ENCODE measurements at regions not wholly inside any gene's neighbourhood (a gene's known extent, or its start where the extent isn't known, plus 50 kb on each side); places are given as distances from the start of the nearest gene placed in this dataset.

DNA sequence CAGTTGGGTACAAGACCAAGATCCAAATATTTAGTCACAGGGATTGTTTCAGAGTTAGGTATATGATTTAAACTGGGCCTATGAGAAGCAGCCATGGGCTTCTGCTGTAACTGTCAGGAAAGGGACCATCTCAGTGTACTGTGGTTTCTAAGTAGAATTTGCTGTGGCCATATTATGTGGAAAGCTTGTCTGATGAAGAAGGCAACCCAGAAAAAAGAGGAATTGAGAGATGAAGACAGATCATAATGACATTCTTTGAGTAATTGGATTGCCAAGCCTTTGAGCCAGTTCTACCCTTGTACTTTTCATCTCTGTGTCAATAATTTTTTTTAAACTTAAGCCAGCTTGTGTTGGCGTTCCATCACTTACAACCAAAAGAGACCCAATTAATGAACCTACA is 259.6 kb downstream of the NUP35 start:
- no peak for ATAC-seq (replicated peaks in 1 of 4)

GRCh38 chr2:183389546-183390080 is 265.4 kb downstream of the NUP35 start:
- no peak for ATAC-seq (replicated peaks in 1 of 4)
- Mint-ChIP-seq H3K4me1 (no peaks in the 10 kb centered on the region), H3K27ac (no peak overlapping the region), H3K27me3 (no peaks in the 10 kb centered on the region), H3K9me3 (peaks cover 31 to 53% (median 45%) of the 10 kb centered on the region in 3 donors), H3K4me3 (no peak overlapping the region), H3K36me3 (no peaks in the 10 kb centered on the region)
- no peaks in the 10 kb centered on the region for H3K9me3 ChIP-seq
- POLR2A ChIA-PET, result no interaction called here
- no peak for DNase-seq
- no peaks in the 10 kb centered on the region for H3K27me3 ChIP-seq (replicated peaks in 1 of 2; ENCODE audit: control insufficient read depth in 2 of 2, extremely low read depth in 1 of 2, insufficient read depth in 2 of 2, low read length in 1 of 2)
- no peaks in the 10 kb centered on the region for H3K36me3 ChIP-seq (ENCODE audit: control insufficient read depth in 2 of 2, extremely low read depth in 1 of 2, insufficient read depth in 1 of 2, low read length in 1 of 2)
- H3K27ac ChIP-seq (ENCODE audit: low read length), result no peak overlapping the region
- 85% methylated on average over 2 of the region's 2 CpGs for WGBS (ENCODE audit: insufficient coverage)
- no peak overlapping the region for H3K4me3 ChIP-seq (ENCODE audit: control insufficient read depth in 1 of 2, extremely low read depth in 1 of 2, low read length in 1 of 2)
- H3K4me1 ChIP-seq (ENCODE audit: control insufficient read depth in 1 of 2, extremely low read depth in 1 of 2, insufficient read depth in 2 of 2, low read length in 2 of 2), result no peaks in the 10 kb centered on the region
- CTCF ChIA-PET, result no interaction called here

More for the DNA sequence above, 259.6 kb downstream of the NUP35 start:
- Mint-ChIP-seq H3K27me3 (no peaks in the 10 kb centered on the region), H3K4me1 (no peaks in the 10 kb centered on the region), H3K9me3 (peaks cover 20 to 22% (median 22%) of the 10 kb centered on the region in 3 donors), H3K4me3 (no peak overlapping the region), H3K36me3 (no peaks in the 10 kb centered on the region), H3K27ac (no peak overlapping the region)
- no peaks in the 10 kb centered on the region for H3K4me1 ChIP-seq (ENCODE audit: control insufficient read depth in 1 of 2, extremely low read depth in 1 of 2, insufficient read depth in 2 of 2, low read length in 2 of 2)
- ChIA-PET CTCF (no interaction called here), POLR2A (no interaction called here)
- DNase-seq, result no peak
- H3K27ac ChIP-seq (ENCODE audit: low read length), result no peak overlapping the region
- H3K36me3 ChIP-seq (ENCODE audit: control insufficient read depth in 2 of 2, extremely low read depth in 1 of 2, insufficient read depth in 1 of 2, low read length in 1 of 2), result no peaks in the 10 kb centered on the region
- WGBS (ENCODE audit: insufficient coverage), result no CpG with 5 or more reads among the region's 1 CpG
- no peaks in the 10 kb centered on the region for H3K27me3 ChIP-seq (replicated peaks in 1 of 2; ENCODE audit: control insufficient read depth in 2 of 2, extremely low read depth in 1 of 2, insufficient read depth in 2 of 2, low read length in 1 of 2)
- no peak overlapping the region for H3K4me3 ChIP-seq (ENCODE audit: control insufficient read depth in 1 of 2, extremely low read depth in 1 of 2, low read length in 1 of 2)
- H3K9me3 ChIP-seq, result no peaks in the 10 kb centered on the region

DNA sequence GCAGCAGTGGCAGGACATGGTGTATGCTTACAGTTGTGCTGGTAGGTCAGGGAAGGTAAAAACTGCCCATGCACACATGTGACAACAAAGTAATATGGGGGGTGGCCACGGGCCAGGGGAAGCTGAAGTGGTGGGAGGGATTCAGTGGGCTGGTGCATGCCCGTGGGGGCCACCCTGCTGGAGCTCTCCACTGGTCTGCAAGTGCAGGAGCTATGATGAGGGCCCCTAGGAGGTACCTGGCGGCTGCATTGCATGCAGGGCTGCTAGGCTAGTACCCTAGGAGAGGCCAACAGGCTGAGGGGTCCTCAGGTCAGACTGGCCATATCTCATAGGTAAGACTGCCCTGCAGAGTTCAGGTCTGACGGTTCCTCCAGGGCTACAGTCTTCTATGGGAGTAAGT is 265.9 kb downstream of the NUP35 start:
- H3K27ac ChIP-seq (ENCODE audit: low read length), result no peak overlapping the region
- ChIA-PET CTCF (no interaction called here), POLR2A (no interaction called here)
- Mint-ChIP-seq H3K4me1 (no peaks in the 10 kb centered on the region), H3K9me3 (peaks cover 36 to 58% (median 50%) of the 10 kb centered on the region in 3 donors), H3K27me3 (no peaks in the 10 kb centered on the region), H3K36me3 (no peaks in the 10 kb centered on the region), H3K4me3 (no peak overlapping the region), H3K27ac (no peak overlapping the region)
- no peak for ATAC-seq (replicated peaks in 1 of 4)
- 50% methylated on average over 3 of the region's 4 CpGs for WGBS (ENCODE audit: insufficient coverage)
- H3K4me1 ChIP-seq (ENCODE audit: control insufficient read depth in 1 of 2, extremely low read depth in 1 of 2, insufficient read depth in 2 of 2, low read length in 2 of 2), result no peaks in the 10 kb centered on the region
- no peak overlapping the region for H3K4me3 ChIP-seq (ENCODE audit: control insufficient read depth in 1 of 2, extremely low read depth in 1 of 2, low read length in 1 of 2)
- H3K27me3 ChIP-seq (replicated peaks in 1 of 2; ENCODE audit: control insufficient read depth in 2 of 2, extremely low read depth in 1 of 2, insufficient read depth in 2 of 2, low read length in 1 of 2), result no peaks in the 10 kb centered on the region
- H3K36me3 ChIP-seq (ENCODE audit: control insufficient read depth in 2 of 2, extremely low read depth in 1 of 2, insufficient read depth in 1 of 2, low read length in 1 of 2), result no peaks in the 10 kb centered on the region
- H3K9me3 ChIP-seq, result no peaks in the 10 kb centered on the region
- DNase-seq, result no peak

DNA sequence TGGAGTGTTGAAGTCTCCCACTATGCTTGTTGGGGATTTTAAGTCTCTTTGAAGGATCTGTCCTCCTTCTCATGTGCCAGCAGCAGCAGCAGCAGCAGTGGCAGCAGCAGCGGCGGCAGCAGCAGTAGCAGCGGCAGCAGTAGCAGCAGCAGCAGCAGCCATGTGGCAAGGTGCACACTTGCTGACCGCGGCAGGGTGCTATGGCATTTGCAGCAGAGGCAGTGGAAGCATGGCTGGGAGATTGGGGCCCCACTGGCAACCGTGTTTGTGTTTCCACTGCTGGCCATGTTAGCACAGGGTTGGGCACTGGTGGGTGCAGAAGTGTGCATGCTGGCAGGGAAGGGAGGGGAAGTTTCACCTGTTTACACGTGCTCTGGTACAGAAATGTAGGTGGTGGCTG is 280.1 kb downstream of the NUP35 start:
- Mint-ChIP-seq H3K4me3 (no peak overlapping the region), H3K27ac (no peak overlapping the region), H3K27me3 (no peaks in the 10 kb centered on the region), H3K36me3 (no peaks in the 10 kb centered on the region), H3K4me1 (no peaks in the 10 kb centered on the region), H3K9me3 (peaks cover 26 to 48% (median 30%) of the 10 kb centered on the region in 3 donors)
- no peaks in the 10 kb centered on the region for H3K4me1 ChIP-seq (ENCODE audit: control insufficient read depth in 1 of 2, extremely low read depth in 1 of 2, insufficient read depth in 2 of 2, low read length in 2 of 2)
- POLR2A ChIA-PET, result no interaction called here
- no peak overlapping the region for H3K27ac ChIP-seq (ENCODE audit: low read length)
- CTCF ChIA-PET, result no interaction called here
- H3K4me3 ChIP-seq (ENCODE audit: control insufficient read depth in 1 of 2, extremely low read depth in 1 of 2, low read length in 1 of 2), result no peak overlapping the region
- 90% methylated on average over 7 of the region's 7 CpGs for WGBS (ENCODE audit: insufficient coverage)
- H3K36me3 ChIP-seq (ENCODE audit: control insufficient read depth in 2 of 2, extremely low read depth in 1 of 2, insufficient read depth in 1 of 2, low read length in 1 of 2), result no peaks in the 10 kb centered on the region
- DNase-seq, result no peak
- H3K27me3 ChIP-seq (replicated peaks in 1 of 2; ENCODE audit: control insufficient read depth in 2 of 2, extremely low read depth in 1 of 2, insufficient read depth in 2 of 2, low read length in 1 of 2), result no peaks in the 10 kb centered on the region
- ATAC-seq (replicated peaks in 1 of 4), result no peak
- H3K9me3 ChIP-seq, result no peaks in the 10 kb centered on the region

DNA sequence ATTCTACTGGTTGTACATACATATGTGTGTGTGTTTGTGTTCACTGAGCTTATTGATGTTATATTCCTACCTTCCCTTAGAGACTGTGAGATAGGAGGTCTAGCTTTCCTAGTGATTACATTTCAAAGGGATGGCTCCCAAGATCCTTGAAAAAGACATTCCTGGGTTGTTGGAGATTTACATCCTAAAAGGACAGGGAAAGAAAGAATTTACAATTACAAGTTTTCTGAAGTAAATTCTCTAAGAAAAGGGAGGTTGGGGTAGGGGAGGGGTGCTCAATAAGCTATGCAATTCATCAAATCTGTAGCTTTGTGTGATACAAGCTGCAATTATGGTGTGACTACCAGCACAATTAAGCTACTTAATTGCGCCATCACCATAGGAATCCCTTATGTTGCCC is 284.3 kb downstream of the NUP35 start:
- H3K4me3 Mint-ChIP-seq, result no peak overlapping the region
- Histone ChIP-seq H3K27me3 (replicated peaks in 1 of 2; ENCODE audit: control insufficient read depth in 2 of 2, extremely low read depth in 1 of 2, insufficient read depth in 2 of 2, low read length in 1 of 2) (no peaks in the 10 kb centered on the region), H3K27ac (ENCODE audit: low read length) (no peak overlapping the region), H3K36me3 (ENCODE audit: control insufficient read depth in 2 of 2, extremely low read depth in 1 of 2, insufficient read depth in 1 of 2, low read length in 1 of 2) (no peaks in the 10 kb centered on the region), H3K4me1 (ENCODE audit: control insufficient read depth in 1 of 2, extremely low read depth in 1 of 2, insufficient read depth in 2 of 2, low read length in 2 of 2) (no peaks in the 10 kb centered on the region), H3K4me3 (ENCODE audit: control insufficient read depth in 1 of 2, extremely low read depth in 1 of 2, low read length in 1 of 2) (no peak overlapping the region), H3K9me3 (no peaks in the 10 kb centered on the region)
- H3K27me3 Mint-ChIP-seq, result no peaks in the 10 kb centered on the region
- DNase-seq (no peak), ATAC-seq (replicated peaks in 1 of 4) (no peak)
- H3K27ac Mint-ChIP-seq, result no peak overlapping the region
- no peaks in the 10 kb centered on the region for H3K36me3 Mint-ChIP-seq
- peaks cover 30 to 46% (median 36%) of the 10 kb centered on the region in 3 donors for H3K9me3 Mint-ChIP-seq
- no CpG with 5 or more reads among the region's 1 CpG for WGBS (ENCODE audit: insufficient coverage)
- no peaks in the 10 kb centered on the region for H3K4me1 Mint-ChIP-seq
- CTCF ChIA-PET, result no interaction called here
- POLR2A ChIA-PET, result no interaction called here

DNA sequence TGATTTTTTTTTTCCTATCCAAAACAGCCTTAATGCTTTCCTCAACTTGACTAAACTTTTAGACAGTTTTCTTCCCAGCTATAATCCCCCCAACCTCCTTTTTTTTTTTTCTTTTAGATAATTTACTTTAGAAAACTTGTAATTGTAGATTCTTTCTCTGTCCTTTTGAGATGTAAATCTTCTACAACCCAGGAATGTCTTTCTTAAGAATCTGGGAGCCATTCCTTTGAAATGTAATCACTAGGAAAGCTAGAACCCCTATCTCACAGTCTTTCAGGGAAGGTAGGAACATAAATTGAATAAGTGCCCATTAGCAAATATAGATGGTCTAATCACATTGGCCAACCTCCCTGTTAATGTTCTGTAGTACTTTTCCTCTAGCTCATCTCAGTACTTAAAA is 285.4 kb downstream of the NUP35 start:
- H3K36me3 Mint-ChIP-seq, result no peaks in the 10 kb centered on the region
- Histone ChIP-seq H3K27ac (ENCODE audit: low read length) (no peak overlapping the region), H3K36me3 (ENCODE audit: control insufficient read depth in 2 of 2, extremely low read depth in 1 of 2, insufficient read depth in 1 of 2, low read length in 1 of 2) (no peaks in the 10 kb centered on the region), H3K4me3 (ENCODE audit: control insufficient read depth in 1 of 2, extremely low read depth in 1 of 2, low read length in 1 of 2) (no peak overlapping the region), H3K9me3 (no peaks in the 10 kb centered on the region), H3K4me1 (ENCODE audit: control insufficient read depth in 1 of 2, extremely low read depth in 1 of 2, insufficient read depth in 2 of 2, low read length in 2 of 2) (no peaks in the 10 kb centered on the region), H3K27me3 (replicated peaks in 1 of 2; ENCODE audit: control insufficient read depth in 2 of 2, extremely low read depth in 1 of 2, insufficient read depth in 2 of 2, low read length in 1 of 2) (no peaks in the 10 kb centered on the region)
- no peaks in the 10 kb centered on the region for H3K27me3 Mint-ChIP-seq
- no peak overlapping the region for H3K4me3 Mint-ChIP-seq
- ChIA-PET CTCF (no interaction called here), POLR2A (no interaction called here)
- no peak for DNase-seq
- H3K4me1 Mint-ChIP-seq, result no peaks in the 10 kb centered on the region
- ATAC-seq (replicated peaks in 1 of 4), result no peak
- peaks cover 22 to 35% (median 25%) of the 10 kb centered on the region in 3 donors for H3K9me3 Mint-ChIP-seq
- no peak overlapping the region for H3K27ac Mint-ChIP-seq

GRCh38 chr2:183416753-183417152 is 292.5 kb downstream of the NUP35 start:
- no peak overlapping the region for H3K27ac Mint-ChIP-seq
- ATAC-seq (replicated peaks in 1 of 4), result no peak
- whole genome bisulfite sequencing (ENCODE audit: insufficient coverage), result 40% methylated on average over 3 of the region's 4 CpGs

More at GRCh38 chr2:183416753-183417152, 292.5 kb downstream of the NUP35 start:
- no peaks in the 10 kb centered on the region for H3K4me1 ChIP-seq (ENCODE audit: control insufficient read depth in 1 of 2, extremely low read depth in 1 of 2, insufficient read depth in 2 of 2, low read length in 2 of 2)
- ChIA-PET POLR2A (no interaction called here), CTCF (no interaction called here)
- no peaks in the 10 kb centered on the region for H3K27me3 Mint-ChIP-seq
- H3K4me3 ChIP-seq (ENCODE audit: control insufficient read depth in 1 of 2, extremely low read depth in 1 of 2, low read length in 1 of 2), result no peak overlapping the region
- no peak overlapping the region for H3K27ac ChIP-seq (ENCODE audit: low read length)
- peaks cover 0 to 3% of the 10 kb centered on the region in 2 experiments for H3K27me3 ChIP-seq (replicated peaks in 1 of 2; ENCODE audit: control insufficient read depth in 2 of 2, extremely low read depth in 1 of 2, insufficient read depth in 2 of 2, low read length in 1 of 2)
- H3K9me3 Mint-ChIP-seq, result peaks cover 20 to 29% (median 20%) of the 10 kb centered on the region in 3 donors
- H3K4me1 Mint-ChIP-seq, result no peaks in the 10 kb centered on the region
- no peaks in the 10 kb centered on the region for H3K36me3 Mint-ChIP-seq
- no peaks in the 10 kb centered on the region for H3K36me3 ChIP-seq (ENCODE audit: control insufficient read depth in 2 of 2, extremely low read depth in 1 of 2, insufficient read depth in 1 of 2, low read length in 1 of 2)
- H3K9me3 ChIP-seq, result no peaks in the 10 kb centered on the region
- no peak overlapping the region for H3K4me3 Mint-ChIP-seq
- DNase-seq, result no peak
